ENCODE measurements at regions not wholly inside any gene's neighbourhood (a gene's known extent, or its start where the extent isn't known, plus 50 kb on each side); places are given as distances from the start of the nearest gene placed in this dataset.

DNA sequence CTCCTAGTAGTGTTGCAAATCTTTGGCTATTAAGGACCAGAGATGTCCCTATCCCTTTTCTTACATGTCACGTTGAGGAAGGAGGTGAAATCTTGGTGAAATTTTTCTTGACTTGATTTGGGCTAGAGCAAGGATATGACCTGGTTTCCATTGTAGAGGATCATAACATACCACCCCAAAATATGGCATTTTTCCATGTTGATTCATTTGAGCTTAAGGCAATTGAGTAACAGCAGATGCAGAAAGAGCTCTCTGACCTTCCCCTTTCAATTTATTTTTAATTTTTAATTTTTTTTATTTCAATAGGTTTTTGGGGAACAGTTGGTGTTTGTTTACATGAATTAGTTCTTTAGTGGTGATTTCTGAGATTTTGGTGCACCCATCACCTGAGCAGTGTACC lies 61.2 kb upstream of the MAP1B start:
- DNase-seq (ENCODE audit: low read depth), result no peak

- no peak for DNase-seq (ENCODE audit: low read depth)
Observed at GRCh38 chr5:72055636-72056035, 51.6 kb upstream of the MAP1B start.

Data from activated T-cell treated with anti-CD3 and anti-CD28 coated beads for 48 hours (primary cell).